Loucy (cell line): ENCODE measurements at regions not wholly inside any gene's neighbourhood (a gene's known extent, or its start where the extent isn't known, plus 50 kb on each side); places are given as distances from the start of the nearest gene placed in this dataset.

ENCODE experiments used
- EZH2phosphoT487 ChIP-seq: fragments of 200-600 bp; IDR thresholded peaks from 2 replicates; pipeline ENCODE4 v1.6.1; 2018; ENCODE audit warnings: antibody characterized with exemption, mild to moderate bottlenecking, moderate library complexity, borderline replicate concordance
- TF ChIP-seq, protein P1 (sequence below): fragments of 200-600 bp; sonication (generic); conservative IDR thresholded peaks from 2 replicates; pipeline ENCODE4 v1.5.1; 2014; ENCODE audit warnings: mild to moderate bottlenecking, antibody characterized with exemption, low read length

DNA sequence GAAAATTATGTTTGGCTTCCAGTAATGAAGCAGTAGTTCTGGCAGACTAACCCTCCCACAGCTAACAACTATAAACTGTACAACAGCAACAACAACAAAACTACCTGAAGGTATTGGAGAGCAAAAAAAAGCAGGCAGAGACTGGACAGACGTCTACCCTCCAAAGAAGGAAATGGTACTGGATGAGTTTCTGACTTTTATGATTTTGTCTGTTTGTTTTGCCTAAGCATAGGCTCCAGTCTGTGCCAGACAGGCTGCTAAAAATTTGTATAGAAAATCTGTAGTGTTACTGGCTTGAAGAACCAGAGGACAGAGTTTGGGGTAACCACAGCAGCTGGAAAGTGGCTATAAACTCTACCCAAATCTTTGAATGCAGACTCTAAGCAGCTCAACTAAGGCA lies 131.3 kb downstream of the SLC25A47 start:
- TF ChIP-seq, protein P1, sequence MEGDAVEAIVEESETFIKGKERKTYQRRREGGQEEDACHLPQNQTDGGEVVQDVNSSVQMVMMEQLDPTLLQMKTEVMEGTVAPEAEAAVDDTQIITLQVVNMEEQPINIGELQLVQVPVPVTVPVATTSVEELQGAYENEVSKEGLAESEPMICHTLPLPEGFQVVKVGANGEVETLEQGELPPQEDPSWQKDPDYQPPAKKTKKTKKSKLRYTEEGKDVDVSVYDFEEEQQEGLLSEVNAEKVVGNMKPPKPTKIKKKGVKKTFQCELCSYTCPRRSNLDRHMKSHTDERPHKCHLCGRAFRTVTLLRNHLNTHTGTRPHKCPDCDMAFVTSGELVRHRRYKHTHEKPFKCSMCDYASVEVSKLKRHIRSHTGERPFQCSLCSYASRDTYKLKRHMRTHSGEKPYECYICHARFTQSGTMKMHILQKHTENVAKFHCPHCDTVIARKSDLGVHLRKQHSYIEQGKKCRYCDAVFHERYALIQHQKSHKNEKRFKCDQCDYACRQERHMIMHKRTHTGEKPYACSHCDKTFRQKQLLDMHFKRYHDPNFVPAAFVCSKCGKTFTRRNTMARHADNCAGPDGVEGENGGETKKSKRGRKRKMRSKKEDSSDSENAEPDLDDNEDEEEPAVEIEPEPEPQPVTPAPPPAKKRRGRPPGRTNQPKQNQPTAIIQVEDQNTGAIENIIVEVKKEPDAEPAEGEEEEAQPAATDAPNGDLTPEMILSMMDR, result no peak
- no peak for TF ChIP-seq EZH2phosphoT487
